NB4 (cell line): ENCODE measurements at regions not wholly inside any gene's neighbourhood (a gene's known extent, or its start where the extent isn't known, plus 50 kb on each side); places are given as distances from the start of the nearest gene placed in this dataset.

ENCODE experiments used
- POLR2A ChIP-seq: IDR thresholded peaks from 2 replicates; pipeline ENCODE4 v1.6.1; 2011; ENCODE audit warnings: mild to moderate bottlenecking; ENCODE audit not compliant: insufficient read length; ENCODE audit errors: extremely low read depth
- TF ChIP-seq, protein P1 (sequence below): IDR thresholded peaks from one replicate; pipeline ENCODE4 v1.5.1; 2012; ENCODE audit warnings: low read depth, low read length

DNA sequence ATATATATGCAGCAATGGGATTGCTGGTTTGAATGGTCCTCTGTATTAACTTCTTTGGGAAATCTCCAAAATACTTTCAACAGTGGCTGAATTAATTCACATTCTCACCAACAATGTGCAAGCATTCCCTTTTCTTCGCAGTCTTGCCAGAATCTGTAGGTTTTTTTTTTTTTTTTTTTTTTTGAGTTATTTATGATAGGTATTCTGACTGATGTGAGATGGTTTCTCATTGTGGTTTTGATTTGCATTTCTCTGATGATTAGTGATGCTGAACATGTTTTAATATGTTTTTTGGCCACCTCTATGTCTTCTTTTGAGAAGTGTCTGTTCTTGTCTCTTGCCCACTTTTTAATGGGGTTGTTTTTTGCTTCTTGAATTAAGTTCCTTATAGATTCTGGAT lies 2041.5 kb upstream of the PCDH20 start:
- no peak for TF ChIP-seq POLR2A
- TF ChIP-seq, protein P1, sequence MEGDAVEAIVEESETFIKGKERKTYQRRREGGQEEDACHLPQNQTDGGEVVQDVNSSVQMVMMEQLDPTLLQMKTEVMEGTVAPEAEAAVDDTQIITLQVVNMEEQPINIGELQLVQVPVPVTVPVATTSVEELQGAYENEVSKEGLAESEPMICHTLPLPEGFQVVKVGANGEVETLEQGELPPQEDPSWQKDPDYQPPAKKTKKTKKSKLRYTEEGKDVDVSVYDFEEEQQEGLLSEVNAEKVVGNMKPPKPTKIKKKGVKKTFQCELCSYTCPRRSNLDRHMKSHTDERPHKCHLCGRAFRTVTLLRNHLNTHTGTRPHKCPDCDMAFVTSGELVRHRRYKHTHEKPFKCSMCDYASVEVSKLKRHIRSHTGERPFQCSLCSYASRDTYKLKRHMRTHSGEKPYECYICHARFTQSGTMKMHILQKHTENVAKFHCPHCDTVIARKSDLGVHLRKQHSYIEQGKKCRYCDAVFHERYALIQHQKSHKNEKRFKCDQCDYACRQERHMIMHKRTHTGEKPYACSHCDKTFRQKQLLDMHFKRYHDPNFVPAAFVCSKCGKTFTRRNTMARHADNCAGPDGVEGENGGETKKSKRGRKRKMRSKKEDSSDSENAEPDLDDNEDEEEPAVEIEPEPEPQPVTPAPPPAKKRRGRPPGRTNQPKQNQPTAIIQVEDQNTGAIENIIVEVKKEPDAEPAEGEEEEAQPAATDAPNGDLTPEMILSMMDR: no peak
